ENCODE measurements at regions not wholly inside any gene's neighbourhood (a gene's known extent, or its start where the extent isn't known, plus 50 kb on each side); places are given as distances from the start of the nearest gene placed in this dataset.

GRCh38 chr6:22917344-22917743 is 348.0 kb downstream of the HDGFL1 start:
- TF ChIP-seq CTCF (IDR thresholded peaks at IDR 0.05) (no peak), EP300 (IDR thresholded peaks at IDR 0.05) (no peak)
